GM23338 (cell line): ENCODE measurements at regions not wholly inside any gene's neighbourhood (a gene's known extent, or its start where the extent isn't known, plus 50 kb on each side); places are given as distances from the start of the nearest gene placed in this dataset.

Experiments
- ATAC-seq: fragments of 200-7000 bp; cut with Tn5 transposase; 3 replicates; pipeline ENCODE4 v1.9.1; 2020
- DNase-seq: peaks from one replicate; pipeline ENCODE4 v3.0.0-alpha.2; 2015; ENCODE audit warnings: low spot score
- H2AFZ ChIP-seq: fragments of 200-600 bp; sonication (generic); 2 replicates; pipeline ENCODE4 v1.8.0; 2016; ENCODE audit warnings: antibody characterized with exemption, mild to moderate bottlenecking, moderate library complexity
- H3F3A ChIP-seq: fragments of 200-600 bp; sonication (generic); replicated peaks from 2 replicates; pipeline ENCODE4 v1.8.0; 2017; ENCODE audit warnings: antibody characterized with exemption, mixed run types, low read depth
- H3K27ac ChIP-seq: fragments of 200-600 bp; sonication (generic); 2 replicates; pipeline ENCODE4 v1.6.1; 2016; ENCODE audit warnings: low read depth
- H3K27me3 ChIP-seq: fragments of 200-600 bp; sonication (generic); 2 replicates; pipeline ENCODE4 v1.8.0; 2016; ENCODE audit warnings: mild to moderate bottlenecking, mixed run types, moderate library complexity; ENCODE audit not compliant: insufficient read depth
- H3K36me3 ChIP-seq: fragments of 200-600 bp; sonication (generic); 2 replicates; pipeline ENCODE4 v1.8.0; 2016; ENCODE audit warnings: mild to moderate bottlenecking; ENCODE audit not compliant: insufficient read depth
- H3K4me1 ChIP-seq: fragments of 200-600 bp; sonication (generic); 2 replicates; pipeline ENCODE4 v1.8.0; 2016; ENCODE audit warnings: mild to moderate bottlenecking, moderate library complexity; ENCODE audit not compliant: insufficient read depth
- H3K4me2 ChIP-seq: fragments of 200-600 bp; sonication (generic); 2 replicates; pipeline ENCODE4 v1.7.1; 2017; ENCODE audit warnings: mixed run types
- H3K4me3 ChIP-seq: fragments of 200-600 bp; sonication (generic); 2 replicates; pipeline ENCODE4 v1.6.1; 2016; ENCODE audit warnings: mixed run types
- H3K79me2 ChIP-seq: fragments of 200-600 bp; sonication (generic); replicated peaks from 2 replicates; pipeline ENCODE4 v1.8.0; 2017; ENCODE audit warnings: mild to moderate bottlenecking; ENCODE audit not compliant: insufficient read depth
- H3K9me2 ChIP-seq: fragments of 200-600 bp; sonication (generic); 2 replicates; pipeline ENCODE4 v1.8.0; 2017; ENCODE audit not compliant: insufficient read depth
- H4K20me1 ChIP-seq: fragments of 200-600 bp; sonication (generic); replicated peaks from 2 replicates; pipeline ENCODE4 v1.8.0; 2017; ENCODE audit warnings: mild to moderate bottlenecking; ENCODE audit not compliant: insufficient read depth
- H3K27ac Mint-ChIP-seq: 2 replicates; pipeline ENCODE4 v1.8.0; 2020; ENCODE audit warnings: inconsistent platforms, mild to moderate bottlenecking, moderate library complexity, mixed read lengths
- H3K27me3 Mint-ChIP-seq: 3 replicates; pipeline ENCODE4 v1.8.0; 2022; ENCODE audit warnings: low read depth, mild to moderate bottlenecking, moderate library complexity, mixed read lengths, inconsistent platforms; ENCODE audit not compliant: insufficient read depth, poor library complexity
- H3K36me3 Mint-ChIP-seq: 3 replicates; pipeline ENCODE4 v1.8.0; 2021; ENCODE audit warnings: low read depth, mild to moderate bottlenecking, inconsistent platforms, moderate library complexity, mixed read lengths
- H3K4me1 Mint-ChIP-seq: 3 replicates; pipeline ENCODE4 v1.8.0; 2020; ENCODE audit warnings: mild to moderate bottlenecking, inconsistent platforms, mixed read lengths
- H3K4me3 Mint-ChIP-seq: 3 replicates; pipeline ENCODE4 v1.8.0; 2021; ENCODE audit warnings: moderate library complexity, mild to moderate bottlenecking, inconsistent platforms, mixed read lengths
- H3K9me3 Mint-ChIP-seq: 3 replicates; pipeline ENCODE4 v1.8.0; 2020; ENCODE audit warnings: moderate library complexity, mild to moderate bottlenecking, inconsistent platforms, mixed read lengths
- CREB1 ChIP-seq: fragments of 250-450 bp; sonication (Bioruptor Pico); IDR thresholded peaks from 2 replicates; pipeline ENCODE4 v1.5.0; 2020; ENCODE audit warnings: low read depth, mild to moderate bottlenecking, moderate library complexity
- CTCF ChIP-seq, 2 experiments: fragments of 200-600 bp in 1 of 2; sonication (generic) in 1 of 2; conservative IDR thresholded peaks; 2 replicates each; pipeline versions ENCODE4 v1.5.1 to v1.6.1; 2016 to 2017; ENCODE audit warnings: antibody characterized with exemption in 2 of 2, low read depth in 2 of 2, mild to moderate bottlenecking in 2 of 2, moderate library complexity in 1 of 2
- ETS1 ChIP-seq: IDR thresholded peaks from 2 replicates; pipeline ENCODE4 v1.6.1; 2016; ENCODE audit warnings: antibody characterized with exemption
- EZH2 ChIP-seq: fragments of 200-600 bp; sonication (generic); IDR thresholded peaks from one replicate; pipeline ENCODE4 v1.8.0; 2017; ENCODE audit warnings: antibody characterized with exemption, mild to moderate bottlenecking, low read depth; ENCODE audit not compliant: unreplicated experiment
- EZH2phosphoT487 ChIP-seq: fragments of 200-600 bp; sonication (generic); IDR thresholded peaks from one replicate; pipeline ENCODE4 v1.8.1; 2018; ENCODE audit warnings: antibody characterized with exemption; ENCODE audit not compliant: unreplicated experiment
- JUNB ChIP-seq: IDR thresholded peaks from one replicate; pipeline ENCODE4 v1.6.1; 2016; ENCODE audit warnings: antibody characterized with exemption; ENCODE audit not compliant: unreplicated experiment
- NANOG ChIP-seq: IDR thresholded peaks from 2 replicates; pipeline ENCODE4 v1.6.1; 2016; ENCODE audit warnings: antibody characterized with exemption, borderline replicate concordance
- POLR2AphosphoS5 ChIP-seq: IDR thresholded peaks from 2 replicates; pipeline ENCODE4 v1.6.1; 2016; ENCODE audit warnings: antibody characterized with exemption, low read depth
- REST ChIP-seq: IDR thresholded peaks from one replicate; pipeline ENCODE4 v1.6.1; 2018; ENCODE audit warnings: antibody characterized with exemption; ENCODE audit not compliant: unreplicated experiment
- STAT1 ChIP-seq: IDR thresholded peaks from one replicate; pipeline ENCODE4 v1.6.1; 2016; ENCODE audit warnings: antibody characterized with exemption; ENCODE audit not compliant: unreplicated experiment
- ZNF114 ChIP-seq: fragments of 250-450 bp; sonication (Bioruptor Pico); IDR thresholded peaks from 2 replicates; pipeline ENCODE4 v1.5.0; 2020; ENCODE audit warnings: mild to moderate bottlenecking, moderate library complexity
- ZNF331 ChIP-seq: fragments of 250-450 bp; sonication (Bioruptor Pico); IDR thresholded peaks from 2 replicates; pipeline ENCODE4 v1.5.0; 2020; ENCODE audit warnings: low read depth, mild to moderate bottlenecking, moderate library complexity
- ZNF462 ChIP-seq: fragments of 250-450 bp; sonication (Bioruptor Pico); IDR thresholded peaks from 2 replicates; pipeline ENCODE4 v1.5.0; 2020; ENCODE audit warnings: mild to moderate bottlenecking, moderate library complexity

- DNase-seq: no peak
- no peaks in the 10 kb centered on the region for H3K27me3 ChIP-seq
- no peaks in the 10 kb centered on the region for H4K20me1 ChIP-seq
- no peaks in the 10 kb centered on the region for H3K27me3 Mint-ChIP-seq
- no peaks in the 10 kb centered on the region for H3K4me1 ChIP-seq
- no peaks in the 10 kb centered on the region for H3F3A ChIP-seq
- no peaks in the 10 kb centered on the region for H3K79me2 ChIP-seq
- H3K36me3 ChIP-seq: no peaks in the 10 kb centered on the region
- no peak overlapping the region for H3K4me3 ChIP-seq
- H3K4me2 ChIP-seq: no peak overlapping the region
- H3K9me3 Mint-ChIP-seq: no peaks in the 10 kb centered on the region
- no peak overlapping the region for H3K4me3 Mint-ChIP-seq
- H2AFZ ChIP-seq: no peak overlapping the region
- H3K36me3 Mint-ChIP-seq: no peaks in the 10 kb centered on the region
- no peak for ATAC-seq
- peaks cover 7% of the 10 kb centered on the region for H3K4me1 Mint-ChIP-seq
- no peak for TF ChIP-seq EZH2
- TF ChIP-seq REST: no peak
- no peak for TF ChIP-seq CTCF (conservative IDR thresholded peaks at IDR 0.05; ENCODE audit: low read depth in 2 of 2)
- no peak for TF ChIP-seq ZNF462 (CRISPR knock-in tag)
- TF ChIP-seq ETS1: no peak
- TF ChIP-seq CREB1: no peak
- no peak for TF ChIP-seq ZNF331 (CRISPR knock-in tag)
- TF ChIP-seq ZNF114 (CRISPR knock-in tag): no peak
- no peak for TF ChIP-seq JUNB
- no peak for TF ChIP-seq NANOG
- TF ChIP-seq POLR2AphosphoS5: no peak
- no peak for TF ChIP-seq EZH2phosphoT487
- no peak for TF ChIP-seq STAT1
- H3K9me2 ChIP-seq: no peaks in the 10 kb centered on the region
- H3K27ac Mint-ChIP-seq: no peak overlapping the region
- H3K27ac ChIP-seq: no peak overlapping the region
Observed at GRCh38 chr3:18623220-18623619, 198.1 kb upstream of the SATB1 start.
